IMR-90 (cell line): ENCODE measurements at regions not wholly inside any gene's neighbourhood (a gene's known extent, or its start where the extent isn't known, plus 50 kb on each side); places are given as distances from the start of the nearest gene placed in this dataset.

Experiments used
- ATAC-seq: fragments of 200-7000 bp; cut with Tn5 transposase; 2 replicates; pipeline ENCODE4 v1.9.1; 2020; ENCODE audit warnings: low read depth, mild to moderate bottlenecking, moderate library complexity
- BruUV-seq: library from RNA; stranded (reverse); fragments of 400-500 nt; replicated peaks from 2 replicates; lab custom pipeline; 2021; lab: Mats Ljungman, UMichigan
- CTCF ChIA-PET: fragments of 300-600 bp; formaldehyde crosslinking; extraction: SDS; loops from one replicate; lab custom pipeline; 2021; ENCODE audit warnings: antibody characterized with exemption; lab: Yijun Ruan, JAX
- POLR2A ChIA-PET: fragments of 300-600 bp; sonication (Branson Sonifier 250); formaldehyde crosslinking; loops from one replicate; lab custom pipeline; 2022; ENCODE audit warnings: antibody characterized with exemption; ENCODE audit not compliant: unreplicated experiment; lab: Charles Lee
- DNase-seq: peaks from one replicate; pipeline ENCODE4 v3.0.0; 2013
- H2AFZ ChIP-seq: replicated peaks from 2 replicates; pipeline ENCODE3; 2013; ENCODE audit warnings: low read length, mild to moderate bottlenecking; ENCODE audit not compliant: poor library complexity
- H2AK5ac ChIP-seq: 2 replicates; pipeline ENCODE4 v1.6.1; 2013; ENCODE audit warnings: low read depth, low read length, inconsistent platforms
- H2AK9ac ChIP-seq: replicated peaks from 2 replicates; pipeline ENCODE3; 2013; ENCODE audit warnings: mild to moderate bottlenecking, low read depth, low read length, moderate library complexity; ENCODE audit not compliant: poor library complexity
- H2BK120ac ChIP-seq: 2 replicates; pipeline ENCODE4 v1.6.1; 2013; ENCODE audit warnings: low read depth, low read length, inconsistent platforms
- H2BK15ac ChIP-seq: 3 replicates; pipeline ENCODE4 v1.6.1; 2013; ENCODE audit warnings: low read depth, low read length, inconsistent platforms
- H2BK20ac ChIP-seq: 2 replicates; pipeline ENCODE4 v1.6.1; 2013; ENCODE audit warnings: low read depth, mild to moderate bottlenecking, inconsistent platforms, low read length, moderate library complexity
- H2BK5ac ChIP-seq: 2 replicates; pipeline ENCODE4 v1.6.1; 2013; ENCODE audit warnings: mild to moderate bottlenecking, low read depth, low read length, inconsistent platforms; ENCODE audit not compliant: poor library complexity, severe bottlenecking
- H3K14ac ChIP-seq: replicated peaks from 2 replicates; pipeline ENCODE4 v1.6.1; 2013; ENCODE audit warnings: low read depth, low read length, inconsistent platforms
- H3K18ac ChIP-seq: 2 replicates; pipeline ENCODE4 v1.6.1; 2013; ENCODE audit warnings: low read depth, low read length, control low read depth
- H3K23ac ChIP-seq: 2 replicates; pipeline ENCODE4 v1.6.1; 2013; ENCODE audit warnings: low read depth, low read length, inconsistent platforms
- H3K27ac ChIP-seq: 2 replicates; pipeline ENCODE4 v1.5.1; 2013; ENCODE audit warnings: mild to moderate bottlenecking, control low read depth, low read length; ENCODE audit not compliant: insufficient read depth
- H3K27me3 ChIP-seq: 2 replicates; pipeline ENCODE4 v1.6.1; 2013; ENCODE audit warnings: low read length; ENCODE audit not compliant: control insufficient read depth, insufficient read depth
- H3K36me3 ChIP-seq: 2 replicates; pipeline ENCODE4 v1.6.1; 2013; ENCODE audit warnings: low read length, mixed read lengths; ENCODE audit not compliant: control insufficient read depth, insufficient read depth
- H3K4ac ChIP-seq: 2 replicates; pipeline ENCODE4 v1.6.1; 2013; ENCODE audit warnings: low read depth, low read length, inconsistent platforms
- H3K4me1 ChIP-seq: 2 replicates; pipeline ENCODE4 v1.6.1; 2013; ENCODE audit warnings: low read length, mixed read lengths; ENCODE audit not compliant: control insufficient read depth, insufficient read depth
- H3K4me2 ChIP-seq: 2 replicates; pipeline ENCODE4 v1.6.1; 2013; ENCODE audit warnings: low read depth, mild to moderate bottlenecking, control low read depth, low read length, moderate library complexity
- H3K4me3 ChIP-seq: 2 replicates; pipeline ENCODE4 v1.5.1; 2013; ENCODE audit warnings: low read depth, mild to moderate bottlenecking, control low read depth, low read length, moderate library complexity; ENCODE audit not compliant: insufficient read depth
- H3K56ac ChIP-seq: 2 replicates; pipeline ENCODE4 v1.6.1; 2013; ENCODE audit warnings: low read length, inconsistent platforms; ENCODE audit not compliant: insufficient read depth; ENCODE audit errors: extremely low read depth
- H3K79me1 ChIP-seq, 2 experiments: 2 replicates each; pipeline ENCODE4 v1.6.1; 2013; ENCODE audit warnings: low read length in 2 of 2, inconsistent platforms in 1 of 2, low read depth in 1 of 2
- H3K9ac ChIP-seq: 2 replicates; pipeline ENCODE4 v1.6.1; 2013; ENCODE audit warnings: low read depth, low read length, control low read depth
- H3K9me1 ChIP-seq: 2 replicates; pipeline ENCODE4 v1.6.1; 2013; ENCODE audit warnings: low read length, inconsistent platforms; ENCODE audit not compliant: insufficient read depth
- H3K9me3 ChIP-seq: 2 replicates; pipeline ENCODE4 v1.6.1; 2013; ENCODE audit warnings: low read length; ENCODE audit not compliant: control insufficient read depth, insufficient read depth
- H4K20me1 ChIP-seq: 2 replicates; pipeline ENCODE4 v1.6.1; 2013; ENCODE audit warnings: low read length, inconsistent platforms; ENCODE audit not compliant: insufficient read depth
- H4K5ac ChIP-seq: 2 replicates; pipeline ENCODE4 v1.6.1; 2013; ENCODE audit warnings: mild to moderate bottlenecking, low read depth, low read length, control low read depth
- H4K8ac ChIP-seq, 2 experiments: 2 replicates each; pipeline ENCODE4 v1.6.1; 2013; ENCODE audit warnings: low read depth in 2 of 2, low read length in 2 of 2, control low read depth in 1 of 2, inconsistent platforms in 1 of 2
- H4K91ac ChIP-seq: 2 replicates; pipeline ENCODE4 v1.6.1; 2013; ENCODE audit warnings: low read depth, low read length, inconsistent platforms; ENCODE audit not compliant: insufficient read depth
- MAFK ChIP-seq: IDR thresholded peaks from 2 replicates; pipeline ENCODE4 v1.6.1; 2012; ENCODE audit warnings: low read depth, low read length, improper control_type of control experiment
- POLR2A ChIP-seq: IDR thresholded peaks from 2 replicates; pipeline ENCODE4 v1.6.1; 2012; ENCODE audit warnings: mild to moderate bottlenecking, low read depth, low read length
- WGBS, 2 experiments: methylation state at CpG; one replicate each; pipeline versions ENCODE4 v1.1.5 to v1.1.7; 2013; ENCODE audit warnings: missing lambda C conversion rate in 2 of 2; ENCODE audit not compliant: insufficient read length in 1 of 2; ENCODE audit errors: extremely low coverage in 2 of 2; 5-methylcytosine and 5-hydroxymethylcytosine counted together
- dilution Hi-C: fragments of 300-500 bp; cut with HindIII; formaldehyde crosslinking; loops from one replicate; pipeline ENCODE4 v1.14.3; 2018; ENCODE audit warnings: low sequenced_read_pairs; ENCODE audit not compliant: unreplicated experiment
- in situ Hi-C: fragments of 300-500 bp; cut with MboI; formaldehyde crosslinking; loops from 3 replicates; pipeline ENCODE4 v1.14.3; 2019; ENCODE audit warnings: low sequenced_read_pairs, inconsistent platforms, mixed read lengths
- intact Hi-C: fragments of 100-400 bp; cut with micrococcal nuclease; formaldehyde crosslinking; loops from 2 replicates; pipeline ENCODE4 v1.10.0; 2022

DNA sequence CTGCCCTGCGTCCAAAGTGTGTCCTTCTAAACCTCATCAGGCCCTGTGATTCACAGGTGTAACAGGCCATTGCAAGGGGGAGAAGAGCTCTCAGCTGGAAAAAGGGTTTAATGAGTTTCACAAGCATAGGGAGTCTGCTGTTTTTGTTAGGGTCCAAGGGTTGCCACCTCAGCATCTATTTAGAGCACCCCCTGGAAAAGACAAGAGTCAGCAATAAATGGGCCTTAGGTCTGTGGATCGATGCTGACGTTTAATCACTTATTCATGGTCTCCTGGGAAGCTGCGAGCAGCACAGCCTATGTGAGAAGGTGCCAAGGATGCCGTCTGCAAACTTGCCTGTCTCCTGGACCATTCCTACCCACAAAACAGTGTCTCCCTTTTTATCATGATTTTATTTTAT, 78.4 kb upstream of the BAIAP2L1 start:
- Histone ChIP-seq H4K20me1 (no peaks in the 10 kb centered on the region), H3K79me1 (no peaks in the 10 kb centered on the region), H3K9ac (no peak overlapping the region), H3K4me2 (no peak overlapping the region), H3K9me3 (peaks cover 8% of the 10 kb centered on the region; the same call in 1 of the 2 replicates), H2AFZ (no peak overlapping the region), H3K27ac (no peak overlapping the region), H3K14ac (no peak overlapping the region), H2AK5ac (no peak overlapping the region), H3K27me3 (no peaks in the 10 kb centered on the region), H2BK120ac (no peak overlapping the region), H2BK5ac (no peak overlapping the region), H3K56ac (no peak overlapping the region), H3K4me3 (no peak overlapping the region), H3K9me1 (no peaks in the 10 kb centered on the region), H3K4ac (no peak overlapping the region), H2BK20ac (no peak overlapping the region), H4K91ac (no peak overlapping the region), H4K5ac (no peak overlapping the region), H2AK9ac (no peak overlapping the region), H3K36me3 (no peaks in the 10 kb centered on the region), H2BK15ac (no peak overlapping the region), H3K23ac (no peak overlapping the region), H3K18ac (no peak overlapping the region), H4K8ac (no peak overlapping the region), H3K4me1 (no peaks in the 10 kb centered on the region)
- DNase-seq (no peak), ATAC-seq (no peak)
- no peak for TF ChIP-seq POLR2A
- TF ChIP-seq MAFK, result peak; percentile 60
- in situ Hi-C loops (no loop called here), intact Hi-C loops (no loop called here), dilution Hi-C loops (no loop called here)
- no CpG with 5 or more reads among the region's 5 CpGs for WGBS, 2 experiments
- ChIA-PET POLR2A (no interaction called here), CTCF (no interaction called here)
- no TSS peak for BruUV-seq
